Endothelial cell (in vitro differentiated cells): ENCODE measurements at regions not wholly inside any gene's neighbourhood (a gene's known extent, or its start where the extent isn't known, plus 50 kb on each side); places are given as distances from the start of the nearest gene placed in this dataset.

Experiments used
- DNase-seq: peaks from one replicate; pipeline ENCODE4 v3.0.0; 2021; ENCODE audit warnings: low spot score
- H3K27ac Mint-ChIP-seq: one replicate; pipeline ENCODE4 v1.8.0; 2021; ENCODE audit warnings: mixed read lengths, inconsistent platforms; ENCODE audit not compliant: unreplicated experiment
- H3K27me3 Mint-ChIP-seq: one replicate; pipeline ENCODE4 v1.8.0; 2021; ENCODE audit warnings: mild to moderate bottlenecking, moderate library complexity, mixed read lengths, inconsistent platforms; ENCODE audit not compliant: unreplicated experiment
- H3K36me3 Mint-ChIP-seq: one replicate; pipeline ENCODE4 v1.8.0; 2021; ENCODE audit warnings: mild to moderate bottlenecking, low read depth, mixed read lengths, inconsistent platforms; ENCODE audit not compliant: unreplicated experiment
- H3K4me1 Mint-ChIP-seq: one replicate; pipeline ENCODE4 v1.8.0; 2021; ENCODE audit warnings: mild to moderate bottlenecking, mixed read lengths, inconsistent platforms; ENCODE audit not compliant: unreplicated experiment
- H3K4me3 Mint-ChIP-seq: one replicate; pipeline ENCODE4 v1.8.0; 2021; ENCODE audit warnings: mild to moderate bottlenecking, mixed read lengths, inconsistent platforms; ENCODE audit not compliant: unreplicated experiment
- H3K9me3 Mint-ChIP-seq: one replicate; pipeline ENCODE4 v1.8.0; 2021; ENCODE audit warnings: mixed read lengths, inconsistent platforms; ENCODE audit not compliant: unreplicated experiment
- TF ChIP-seq, protein P1 (sequence below): fragments of 200-600 bp; sonication (generic); IDR thresholded peaks from one replicate; pipeline ENCODE4 v1.5.0; 2021; ENCODE audit warnings: antibody characterized with exemption; ENCODE audit not compliant: unreplicated experiment

DNA sequence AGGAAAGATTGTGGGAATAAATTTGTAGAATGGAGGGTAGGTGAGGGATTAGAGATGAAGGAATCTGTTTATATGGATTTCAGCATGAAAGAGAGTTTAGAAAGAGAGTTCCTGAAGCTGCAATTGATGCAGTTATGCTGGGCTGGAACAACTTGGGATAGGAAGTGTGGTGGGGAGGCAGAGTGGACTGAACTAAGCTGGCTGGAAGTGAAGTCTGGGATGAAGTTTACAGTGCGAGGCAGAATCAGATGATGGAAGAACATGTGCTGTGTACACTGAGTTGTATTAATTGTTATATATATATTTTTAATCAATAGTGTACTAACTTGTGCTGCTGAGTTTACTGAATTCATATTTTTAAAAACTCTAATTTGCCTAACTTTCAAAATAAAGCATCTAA lies 461.9 kb downstream of the SPRY1 start:
- Mint-ChIP-seq H3K4me3 (no peak overlapping the region), H3K4me1 (peaks cover 22% of the 10 kb centered on the region), H3K9me3 (no peaks in the 10 kb centered on the region), H3K27ac (peak overlapping the region; percentile 83), H3K36me3 (peaks cover under 1% of the 10 kb centered on the region), H3K27me3 (no peaks in the 10 kb centered on the region)
- DNase-seq, result peak; percentile 8
- TF ChIP-seq, protein P1, sequence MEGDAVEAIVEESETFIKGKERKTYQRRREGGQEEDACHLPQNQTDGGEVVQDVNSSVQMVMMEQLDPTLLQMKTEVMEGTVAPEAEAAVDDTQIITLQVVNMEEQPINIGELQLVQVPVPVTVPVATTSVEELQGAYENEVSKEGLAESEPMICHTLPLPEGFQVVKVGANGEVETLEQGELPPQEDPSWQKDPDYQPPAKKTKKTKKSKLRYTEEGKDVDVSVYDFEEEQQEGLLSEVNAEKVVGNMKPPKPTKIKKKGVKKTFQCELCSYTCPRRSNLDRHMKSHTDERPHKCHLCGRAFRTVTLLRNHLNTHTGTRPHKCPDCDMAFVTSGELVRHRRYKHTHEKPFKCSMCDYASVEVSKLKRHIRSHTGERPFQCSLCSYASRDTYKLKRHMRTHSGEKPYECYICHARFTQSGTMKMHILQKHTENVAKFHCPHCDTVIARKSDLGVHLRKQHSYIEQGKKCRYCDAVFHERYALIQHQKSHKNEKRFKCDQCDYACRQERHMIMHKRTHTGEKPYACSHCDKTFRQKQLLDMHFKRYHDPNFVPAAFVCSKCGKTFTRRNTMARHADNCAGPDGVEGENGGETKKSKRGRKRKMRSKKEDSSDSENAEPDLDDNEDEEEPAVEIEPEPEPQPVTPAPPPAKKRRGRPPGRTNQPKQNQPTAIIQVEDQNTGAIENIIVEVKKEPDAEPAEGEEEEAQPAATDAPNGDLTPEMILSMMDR, result no peak

GRCh38 chr4:123862812-123863211 lies 466.2 kb downstream of the SPRY1 start:
- H3K36me3 Mint-ChIP-seq, result peaks cover 4% of the 10 kb centered on the region
- H3K27ac Mint-ChIP-seq, result no peak overlapping the region
- no peak for DNase-seq
- peaks cover 1% of the 10 kb centered on the region for H3K27me3 Mint-ChIP-seq
- H3K4me1 Mint-ChIP-seq, result peaks cover 14% of the 10 kb centered on the region
- no peaks in the 10 kb centered on the region for H3K9me3 Mint-ChIP-seq
- H3K4me3 Mint-ChIP-seq, result no peak overlapping the region
- TF ChIP-seq, protein P1, result no peak

- DNase-seq, result no peak
- H3K9me3 Mint-ChIP-seq, result no peaks in the 10 kb centered on the region
- no peak overlapping the region for H3K27ac Mint-ChIP-seq
- H3K4me3 Mint-ChIP-seq, result no peak overlapping the region
- peaks cover 1% of the 10 kb centered on the region for H3K27me3 Mint-ChIP-seq
- H3K36me3 Mint-ChIP-seq, result peaks cover 4% of the 10 kb centered on the region
- H3K4me1 Mint-ChIP-seq, result no peaks in the 10 kb centered on the region
- TF ChIP-seq, protein P1, result no peak
Observed at GRCh38 chr4:123866796-123867195, 470.2 kb downstream of the SPRY1 start.

DNA sequence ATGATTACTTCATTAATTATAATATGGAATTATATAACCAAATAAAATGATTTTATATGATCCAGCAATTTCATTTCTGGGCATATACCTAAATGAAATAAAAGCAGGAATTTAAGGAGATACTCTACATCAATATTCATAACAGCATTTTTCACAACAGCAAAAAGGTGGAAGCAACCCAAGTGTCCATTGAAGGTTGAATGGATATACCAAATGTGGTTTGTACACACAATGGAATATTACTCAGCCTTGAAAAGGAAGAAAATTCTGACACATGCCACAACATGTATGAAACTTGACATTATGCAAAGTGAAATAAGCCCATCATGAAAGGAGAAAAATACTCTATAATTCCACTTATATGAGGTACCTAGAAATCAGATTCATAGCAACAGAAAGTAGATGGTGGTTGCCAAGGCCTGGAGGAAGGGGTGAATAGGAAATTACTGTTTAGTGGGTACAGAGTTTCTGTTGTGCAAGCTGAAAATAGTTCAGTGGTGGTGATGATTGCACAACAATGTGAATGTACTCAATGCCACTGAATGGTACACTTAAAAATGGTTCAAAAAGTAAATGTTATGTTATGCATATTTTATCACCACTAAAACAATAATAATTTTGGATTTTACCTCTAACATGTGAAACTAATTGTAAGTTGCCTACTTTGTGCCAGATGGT lies 471.5 kb downstream of the SPRY1 start:
- Mint-ChIP-seq H3K27me3 (peaks cover 1% of the 10 kb centered on the region), H3K36me3 (peaks cover 4% of the 10 kb centered on the region), H3K4me1 (no peaks in the 10 kb centered on the region), H3K4me3 (no peak overlapping the region), H3K27ac (no peak overlapping the region), H3K9me3 (no peaks in the 10 kb centered on the region)
- TF ChIP-seq, protein P1, result no peak
- DNase-seq, result no peak

GRCh38 chr4:123869286-123870215 lies 473.0 kb downstream of the SPRY1 start:
- Mint-ChIP-seq H3K27me3 (peaks cover 1% of the 10 kb centered on the region), H3K4me1 (no peaks in the 10 kb centered on the region), H3K36me3 (no peaks in the 10 kb centered on the region), H3K4me3 (no peak overlapping the region), H3K9me3 (no peaks in the 10 kb centered on the region), H3K27ac (no peak overlapping the region)
- DNase-seq, result no peak
- TF ChIP-seq, protein P1, result no peak
